ENCODE measurements at regions not wholly inside any gene's neighbourhood (a gene's known extent, or its start where the extent isn't known, plus 50 kb on each side); places are given as distances from the start of the nearest gene placed in this dataset.
A peak's percentile ranks its signal among the peaks of the same experiment; 100 is the strongest.

- TF ChIP-seq PBX3 (IDR thresholded peaks at IDR 0.05) (no peak), CBX8 (IDR thresholded peaks at IDR 0.05) (no peak), JUN (IDR thresholded peaks at IDR 0.05) (no peak)
These were observed 785.0 kb downstream of the GLUD2 start (continued) for GRCh38 chrX:121832446-121832845.

GRCh38 chrX:121836000-121836399 lies 788.6 kb downstream of the GLUD2 start:
- FAIRE-seq (no peak), ATAC-seq (no peak), DNase-seq (ENCODE audit: low read depth in 1 of 2, low spot score in 1 of 2) (no peak)
- TF ChIP-seq PHF8 (IDR thresholded peaks at IDR 0.05; ENCODE audit: borderline replicate concordance, low read depth) (no peak), HOXB5 (CRISPR knock-in tag; IDR thresholded peaks at IDR 0.05) (no peak)
- ChIA-PET CTCF (no interaction called here), POLR2A (no interaction called here)
- Histone ChIP-seq H3K9me3 (no peaks in the 10 kb centered on the region), H3K4me3 (no peak overlapping the region), H3K27ac (no peak overlapping the region), H3K4me2 (no peak overlapping the region), H3K4me1 (no peaks in the 10 kb centered on the region)
- WGBS (ENCODE audit: missing lambda C conversion rate): 0% methylated on average over 1 of the region's 1 CpG

GRCh38 chrX:121851033-121851432 lies 803.6 kb downstream of the GLUD2 start:
- DNase-seq (ENCODE audit: low read depth in 1 of 2, low spot score in 1 of 2): no peak
- peak; percentile 54 for FAIRE-seq
- H3K4me2 ChIP-seq: no peak overlapping the region
- no peaks in the 10 kb centered on the region for H3K9me3 ChIP-seq
- ChIA-PET POLR2A (no interaction called here), CTCF (no interaction called here)
- no peak for ATAC-seq
- H3K27ac ChIP-seq: no peak overlapping the region
- 28% methylated on average over 2 of the region's 2 CpGs for WGBS (ENCODE audit: missing lambda C conversion rate)
- no peak for TF ChIP-seq ATOH8 (CRISPR knock-in tag; IDR thresholded peaks at IDR 0.05; ENCODE audit: low read depth)
- no peak for TF ChIP-seq CTCF (IDR thresholded peaks at IDR 0.05)
- TF ChIP-seq CHD4 (IDR thresholded peaks at IDR 0.05; ENCODE audit: borderline replicate concordance): no peak
- no peak for TF ChIP-seq ESRRA (IDR thresholded peaks at IDR 0.05; ENCODE audit: borderline replicate concordance, low read length)
- no peak for TF ChIP-seq EHF (CRISPR knock-in tag; IDR thresholded peaks at IDR 0.05)
- no peak for TF ChIP-seq ZC3H11A (IDR thresholded peaks at IDR 0.05)
- no peak for TF ChIP-seq CBX8 (IDR thresholded peaks at IDR 0.05)
- TF ChIP-seq CEBPB (IDR thresholded peaks at IDR 0.05): no peak
- no peak for TF ChIP-seq POLR2AphosphoS2 (conservative IDR thresholded peaks at IDR 0.05; ENCODE audit: low read length)
- TF ChIP-seq MYC (IDR thresholded peaks at IDR 0.05; ENCODE audit: borderline replicate concordance, low read length): no peak
- no peak for TF ChIP-seq FOSB (CRISPR knock-in tag; IDR thresholded peaks at IDR 0.05)
- TF ChIP-seq BHLHE40 (IDR thresholded peaks at IDR 0.05; ENCODE audit: low read depth, low read length): no peak
- TF ChIP-seq REST (IDR thresholded peaks at IDR 0.05): no peak
- H3K4me1 ChIP-seq: no peaks in the 10 kb centered on the region
- no peak overlapping the region for H3K4me3 ChIP-seq
